IMR-90 (cell line): ENCODE measurements at regions not wholly inside any gene's neighbourhood (a gene's known extent, or its start where the extent isn't known, plus 50 kb on each side); places are given as distances from the start of the nearest gene placed in this dataset.

Experiments used
- ATAC-seq: fragments of 200-7000 bp; cut with Tn5 transposase; 2 replicates; pipeline ENCODE4 v1.9.1; 2020; ENCODE audit warnings: low read depth, mild to moderate bottlenecking, moderate library complexity
- BruUV-seq: library from RNA; stranded (reverse); fragments of 400-500 nt; replicated peaks from 2 replicates; lab custom pipeline; 2021; lab: Mats Ljungman, UMichigan
- CTCF ChIA-PET: fragments of 300-600 bp; formaldehyde crosslinking; extraction: SDS; loops from one replicate; lab custom pipeline; 2021; ENCODE audit warnings: antibody characterized with exemption; lab: Yijun Ruan, JAX
- POLR2A ChIA-PET: fragments of 300-600 bp; sonication (Branson Sonifier 250); formaldehyde crosslinking; loops from one replicate; lab custom pipeline; 2022; ENCODE audit warnings: antibody characterized with exemption; ENCODE audit not compliant: unreplicated experiment; lab: Charles Lee
- DNase-seq: peaks from one replicate; pipeline ENCODE4 v3.0.0; 2013
- H2AFZ ChIP-seq: replicated peaks from 2 replicates; pipeline ENCODE3; 2013; ENCODE audit warnings: low read length, mild to moderate bottlenecking; ENCODE audit not compliant: poor library complexity
- H2AK5ac ChIP-seq: 2 replicates; pipeline ENCODE4 v1.6.1; 2013; ENCODE audit warnings: low read depth, low read length, inconsistent platforms
- H2AK9ac ChIP-seq: replicated peaks from 2 replicates; pipeline ENCODE3; 2013; ENCODE audit warnings: mild to moderate bottlenecking, low read depth, low read length, moderate library complexity; ENCODE audit not compliant: poor library complexity
- H2BK120ac ChIP-seq: 2 replicates; pipeline ENCODE4 v1.6.1; 2013; ENCODE audit warnings: low read depth, low read length, inconsistent platforms
- H2BK15ac ChIP-seq: 3 replicates; pipeline ENCODE4 v1.6.1; 2013; ENCODE audit warnings: low read depth, low read length, inconsistent platforms
- H2BK20ac ChIP-seq: 2 replicates; pipeline ENCODE4 v1.6.1; 2013; ENCODE audit warnings: low read depth, mild to moderate bottlenecking, inconsistent platforms, low read length, moderate library complexity
- H2BK5ac ChIP-seq: 2 replicates; pipeline ENCODE4 v1.6.1; 2013; ENCODE audit warnings: mild to moderate bottlenecking, low read depth, low read length, inconsistent platforms; ENCODE audit not compliant: poor library complexity, severe bottlenecking
- H3K14ac ChIP-seq: replicated peaks from 2 replicates; pipeline ENCODE4 v1.6.1; 2013; ENCODE audit warnings: low read depth, low read length, inconsistent platforms
- H3K18ac ChIP-seq: 2 replicates; pipeline ENCODE4 v1.6.1; 2013; ENCODE audit warnings: low read depth, low read length, control low read depth
- H3K23ac ChIP-seq: 2 replicates; pipeline ENCODE4 v1.6.1; 2013; ENCODE audit warnings: low read depth, low read length, inconsistent platforms
- H3K27ac ChIP-seq: 2 replicates; pipeline ENCODE4 v1.5.1; 2013; ENCODE audit warnings: mild to moderate bottlenecking, control low read depth, low read length; ENCODE audit not compliant: insufficient read depth
- H3K27me3 ChIP-seq: 2 replicates; pipeline ENCODE4 v1.6.1; 2013; ENCODE audit warnings: low read length; ENCODE audit not compliant: control insufficient read depth, insufficient read depth
- H3K36me3 ChIP-seq: 2 replicates; pipeline ENCODE4 v1.6.1; 2013; ENCODE audit warnings: low read length, mixed read lengths; ENCODE audit not compliant: control insufficient read depth, insufficient read depth
- H3K4ac ChIP-seq: 2 replicates; pipeline ENCODE4 v1.6.1; 2013; ENCODE audit warnings: low read depth, low read length, inconsistent platforms
- H3K4me1 ChIP-seq: 2 replicates; pipeline ENCODE4 v1.6.1; 2013; ENCODE audit warnings: low read length, mixed read lengths; ENCODE audit not compliant: control insufficient read depth, insufficient read depth
- H3K4me2 ChIP-seq: 2 replicates; pipeline ENCODE4 v1.6.1; 2013; ENCODE audit warnings: low read depth, mild to moderate bottlenecking, control low read depth, low read length, moderate library complexity
- H3K4me3 ChIP-seq: 2 replicates; pipeline ENCODE4 v1.5.1; 2013; ENCODE audit warnings: low read depth, mild to moderate bottlenecking, control low read depth, low read length, moderate library complexity; ENCODE audit not compliant: insufficient read depth
- H3K56ac ChIP-seq: 2 replicates; pipeline ENCODE4 v1.6.1; 2013; ENCODE audit warnings: low read length, inconsistent platforms; ENCODE audit not compliant: insufficient read depth; ENCODE audit errors: extremely low read depth
- H3K79me1 ChIP-seq, 2 experiments: 2 replicates each; pipeline ENCODE4 v1.6.1; 2013; ENCODE audit warnings: low read length in 2 of 2, inconsistent platforms in 1 of 2, low read depth in 1 of 2
- H3K9ac ChIP-seq: 2 replicates; pipeline ENCODE4 v1.6.1; 2013; ENCODE audit warnings: low read depth, low read length, control low read depth
- H3K9me1 ChIP-seq: 2 replicates; pipeline ENCODE4 v1.6.1; 2013; ENCODE audit warnings: low read length, inconsistent platforms; ENCODE audit not compliant: insufficient read depth
- H3K9me3 ChIP-seq: 2 replicates; pipeline ENCODE4 v1.6.1; 2013; ENCODE audit warnings: low read length; ENCODE audit not compliant: control insufficient read depth, insufficient read depth
- H4K20me1 ChIP-seq: 2 replicates; pipeline ENCODE4 v1.6.1; 2013; ENCODE audit warnings: low read length, inconsistent platforms; ENCODE audit not compliant: insufficient read depth
- H4K5ac ChIP-seq: 2 replicates; pipeline ENCODE4 v1.6.1; 2013; ENCODE audit warnings: mild to moderate bottlenecking, low read depth, low read length, control low read depth
- H4K8ac ChIP-seq, 2 experiments: 2 replicates each; pipeline ENCODE4 v1.6.1; 2013; ENCODE audit warnings: low read depth in 2 of 2, low read length in 2 of 2, control low read depth in 1 of 2, inconsistent platforms in 1 of 2
- H4K91ac ChIP-seq: 2 replicates; pipeline ENCODE4 v1.6.1; 2013; ENCODE audit warnings: low read depth, low read length, inconsistent platforms; ENCODE audit not compliant: insufficient read depth
- BHLHE40 ChIP-seq: fragments of 150-350 bp; IDR thresholded peaks from 2 replicates; pipeline ENCODE4 v1.6.1; 2016; ENCODE audit warnings: mild to moderate bottlenecking, low read depth, low read length
- CEBPB ChIP-seq: IDR thresholded peaks from 2 replicates; pipeline ENCODE4 v1.6.1; 2012; ENCODE audit warnings: low read depth, low read length, improper control_type of control experiment
- CHD1 ChIP-seq: IDR thresholded peaks from 2 replicates; pipeline ENCODE4 v1.6.1; 2012; ENCODE audit warnings: low read depth, low read length, improper control_type of control experiment
- ELK1 ChIP-seq: fragments of 150-350 bp; IDR thresholded peaks from 2 replicates; pipeline ENCODE4 v1.6.1; 2016; ENCODE audit warnings: low read depth, mild to moderate bottlenecking, low read length, moderate library complexity, borderline replicate concordance
- FOS ChIP-seq: fragments of 150-350 bp; IDR thresholded peaks from 2 replicates; pipeline ENCODE4 v1.6.1; 2016; ENCODE audit warnings: low read depth, low read length
- MAFK ChIP-seq: IDR thresholded peaks from 2 replicates; pipeline ENCODE4 v1.6.1; 2012; ENCODE audit warnings: low read depth, low read length, improper control_type of control experiment
- MAZ ChIP-seq: IDR thresholded peaks from 2 replicates; pipeline ENCODE4 v1.6.1; 2012; ENCODE audit warnings: low read depth, mild to moderate bottlenecking, low read length, improper control_type of control experiment, moderate library complexity, borderline replicate concordance
- MXI1 ChIP-seq: IDR thresholded peaks from 2 replicates; pipeline ENCODE4 v1.6.1; 2012; ENCODE audit warnings: low read depth, mild to moderate bottlenecking, low read length, moderate library complexity, borderline replicate concordance
- NFE2L2 ChIP-seq: fragments of 150-350 bp; IDR thresholded peaks from 2 replicates; pipeline ENCODE4 v1.6.1; 2016; ENCODE audit warnings: low read depth, mild to moderate bottlenecking, low read length
- POLR2A ChIP-seq: IDR thresholded peaks from 2 replicates; pipeline ENCODE4 v1.6.1; 2012; ENCODE audit warnings: mild to moderate bottlenecking, low read depth, low read length
- RAD21 ChIP-seq: IDR thresholded peaks from 2 replicates; pipeline ENCODE4 v1.6.1; 2012; ENCODE audit warnings: low read length, improper control_type of control experiment
- RCOR1 ChIP-seq: IDR thresholded peaks from 2 replicates; pipeline ENCODE4 v1.6.1; 2012; ENCODE audit warnings: mild to moderate bottlenecking, low read length, improper control_type of control experiment; ENCODE audit not compliant: insufficient replicate concordance
- RFX5 ChIP-seq: IDR thresholded peaks from 2 replicates; pipeline ENCODE4 v1.8.0; 2012; ENCODE audit warnings: low read depth, mild to moderate bottlenecking, low read length, moderate library complexity
- SMC3 ChIP-seq: fragments of 150-350 bp; IDR thresholded peaks from 2 replicates; pipeline ENCODE4 v1.6.1; 2016; ENCODE audit warnings: low read depth, mild to moderate bottlenecking, antibody characterized with exemption, low read length, moderate library complexity
- USF2 ChIP-seq: fragments of 150-350 bp; IDR thresholded peaks from 2 replicates; pipeline ENCODE4 v1.6.1; 2017; ENCODE audit warnings: mild to moderate bottlenecking, antibody characterized with exemption, low read length, low read depth
- WGBS, 2 experiments: methylation state at CpG; one replicate each; pipeline versions ENCODE4 v1.1.5 to v1.1.7; 2013; ENCODE audit warnings: missing lambda C conversion rate in 2 of 2; ENCODE audit not compliant: insufficient read length in 1 of 2; ENCODE audit errors: extremely low coverage in 2 of 2; 5-methylcytosine and 5-hydroxymethylcytosine counted together
- dilution Hi-C: fragments of 300-500 bp; cut with HindIII; formaldehyde crosslinking; loops from one replicate; pipeline ENCODE4 v1.14.3; 2018; ENCODE audit warnings: low sequenced_read_pairs; ENCODE audit not compliant: unreplicated experiment
- in situ Hi-C: fragments of 300-500 bp; cut with MboI; formaldehyde crosslinking; loops from 3 replicates; pipeline ENCODE4 v1.14.3; 2019; ENCODE audit warnings: low sequenced_read_pairs, inconsistent platforms, mixed read lengths
- intact Hi-C: fragments of 100-400 bp; cut with micrococcal nuclease; formaldehyde crosslinking; loops from 2 replicates; pipeline ENCODE4 v1.10.0; 2022
- TF ChIP-seq, protein P1 (sequence below): conservative IDR thresholded peaks from 2 replicates; pipeline ENCODE4 v1.5.1; 2012; ENCODE audit warnings: mild to moderate bottlenecking, low read depth, low read length, improper control_type of control experiment

DNA sequence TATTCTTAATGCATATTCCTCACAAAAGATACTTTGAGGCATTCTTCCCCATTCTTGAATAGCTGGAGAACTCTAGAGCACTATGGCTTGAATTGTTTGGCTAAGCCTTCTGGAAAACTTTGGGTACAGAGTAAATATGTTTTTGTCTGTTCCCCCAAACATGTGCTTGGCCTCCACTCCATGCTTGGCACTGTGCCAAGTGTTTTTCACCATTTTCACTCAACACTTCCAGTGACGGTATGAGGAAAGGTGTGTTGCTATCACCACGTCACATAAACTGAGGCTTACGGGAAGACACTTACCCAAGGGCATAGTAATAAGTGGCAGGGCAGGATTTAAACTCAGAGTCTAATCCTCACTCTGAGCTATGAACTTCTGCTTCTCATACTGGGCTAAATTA lies 318.2 kb downstream of the WDR11 start:
- ATAC-seq (no peak), DNase-seq (no peak)
- H2BK20ac ChIP-seq = no peak overlapping the region
- H4K91ac ChIP-seq = no peak overlapping the region
- no peaks in the 10 kb centered on the region for H4K20me1 ChIP-seq
- H3K4me3 ChIP-seq = no peak overlapping the region
- no peak overlapping the region for H3K23ac ChIP-seq
- in situ Hi-C loops (no loop called here), intact Hi-C loops (no loop called here), dilution Hi-C loops (no loop called here)
- no peak overlapping the region for H3K9ac ChIP-seq
- H3K79me1 ChIP-seq = no peaks in the 10 kb centered on the region
- no peak overlapping the region for H3K4ac ChIP-seq
- no TSS peak for BruUV-seq
- no peak for TF ChIP-seq MAFK
- no peak for TF ChIP-seq MAZ
- TF ChIP-seq RFX5 = no peak
- TF ChIP-seq USF2 = no peak
- no peak for TF ChIP-seq CHD1
- no peak for TF ChIP-seq FOS
- no peak for TF ChIP-seq RAD21
- TF ChIP-seq CEBPB = no peak
- TF ChIP-seq SMC3 = no peak
- no peak for TF ChIP-seq MXI1
- no peak for TF ChIP-seq RCOR1
- TF ChIP-seq ELK1 = no peak
- TF ChIP-seq NFE2L2 = no peak
- TF ChIP-seq, protein P1, sequence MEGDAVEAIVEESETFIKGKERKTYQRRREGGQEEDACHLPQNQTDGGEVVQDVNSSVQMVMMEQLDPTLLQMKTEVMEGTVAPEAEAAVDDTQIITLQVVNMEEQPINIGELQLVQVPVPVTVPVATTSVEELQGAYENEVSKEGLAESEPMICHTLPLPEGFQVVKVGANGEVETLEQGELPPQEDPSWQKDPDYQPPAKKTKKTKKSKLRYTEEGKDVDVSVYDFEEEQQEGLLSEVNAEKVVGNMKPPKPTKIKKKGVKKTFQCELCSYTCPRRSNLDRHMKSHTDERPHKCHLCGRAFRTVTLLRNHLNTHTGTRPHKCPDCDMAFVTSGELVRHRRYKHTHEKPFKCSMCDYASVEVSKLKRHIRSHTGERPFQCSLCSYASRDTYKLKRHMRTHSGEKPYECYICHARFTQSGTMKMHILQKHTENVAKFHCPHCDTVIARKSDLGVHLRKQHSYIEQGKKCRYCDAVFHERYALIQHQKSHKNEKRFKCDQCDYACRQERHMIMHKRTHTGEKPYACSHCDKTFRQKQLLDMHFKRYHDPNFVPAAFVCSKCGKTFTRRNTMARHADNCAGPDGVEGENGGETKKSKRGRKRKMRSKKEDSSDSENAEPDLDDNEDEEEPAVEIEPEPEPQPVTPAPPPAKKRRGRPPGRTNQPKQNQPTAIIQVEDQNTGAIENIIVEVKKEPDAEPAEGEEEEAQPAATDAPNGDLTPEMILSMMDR = no peak
- TF ChIP-seq POLR2A = no peak
- TF ChIP-seq BHLHE40 = no peak
- no peak overlapping the region for H2BK120ac ChIP-seq
- no peak overlapping the region for H3K4me2 ChIP-seq
- no peak overlapping the region for H3K56ac ChIP-seq
- H4K8ac ChIP-seq = no peak overlapping the region
- ChIA-PET CTCF (no interaction called here), POLR2A (no interaction called here)
- no peak overlapping the region for H2BK15ac ChIP-seq
- no peak overlapping the region for H2AK5ac ChIP-seq
- H3K9me3 ChIP-seq = peaks cover 14% of the 10 kb centered on the region
- no peak overlapping the region for H3K18ac ChIP-seq
- no peak overlapping the region for H2AK9ac ChIP-seq
- H3K27ac ChIP-seq = no peak overlapping the region
- no peak overlapping the region for H2BK5ac ChIP-seq
- no peaks in the 10 kb centered on the region for H3K4me1 ChIP-seq
- no peak overlapping the region for H4K5ac ChIP-seq
- no peak overlapping the region for H3K14ac ChIP-seq
- no peaks in the 10 kb centered on the region for H3K36me3 ChIP-seq
- H3K9me1 ChIP-seq = no peaks in the 10 kb centered on the region
- H2AFZ ChIP-seq = no peak overlapping the region
- no peaks in the 10 kb centered on the region for H3K27me3 ChIP-seq
- WGBS, 2 experiments = no CpG with 5 or more reads among the region's 3 CpGs
